ENCODE measurements at regions not wholly inside any gene's neighbourhood (a gene's known extent, or its start where the extent isn't known, plus 50 kb on each side); places are given as distances from the start of the nearest gene placed in this dataset.

DNA sequence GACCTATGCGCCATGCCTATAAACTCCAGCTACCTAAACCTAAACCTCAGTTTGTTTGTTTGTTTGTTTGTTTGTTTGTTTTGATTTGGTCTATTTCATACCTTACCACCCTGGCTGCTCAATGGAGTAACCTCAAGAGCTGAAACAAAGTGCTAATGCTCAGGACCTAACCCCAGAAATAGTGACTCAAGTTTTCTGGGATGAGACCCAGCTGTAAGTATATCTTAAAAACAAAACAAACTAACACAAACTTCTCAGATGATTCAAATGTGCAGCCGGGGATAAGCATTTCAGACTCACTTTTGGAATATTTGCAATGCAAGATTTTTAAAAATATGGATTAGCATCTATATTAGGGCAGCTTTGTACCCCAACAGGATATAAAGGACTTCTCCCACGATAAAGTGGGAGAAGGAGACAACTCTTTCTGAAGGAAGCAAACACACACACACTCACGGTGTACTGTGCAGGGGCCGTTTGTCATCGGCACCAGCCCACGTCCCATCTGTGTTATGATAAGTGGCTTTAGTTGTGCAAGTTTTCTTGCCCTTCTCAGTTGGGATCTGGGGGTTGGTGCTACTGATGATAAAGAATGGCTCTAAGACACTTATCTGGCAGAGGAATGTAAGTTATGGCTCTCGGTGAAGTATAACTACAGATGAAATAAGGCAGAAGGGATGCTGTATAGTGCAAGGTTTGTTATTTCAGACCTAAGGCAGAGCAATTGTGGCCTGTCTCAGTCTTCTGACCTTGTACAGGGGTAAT is 516.7 kb upstream of the TMEM132C start:
- DNase-seq (ENCODE audit: low read depth in 4 of 4, low spot score in 3 of 4): no peak

DNA sequence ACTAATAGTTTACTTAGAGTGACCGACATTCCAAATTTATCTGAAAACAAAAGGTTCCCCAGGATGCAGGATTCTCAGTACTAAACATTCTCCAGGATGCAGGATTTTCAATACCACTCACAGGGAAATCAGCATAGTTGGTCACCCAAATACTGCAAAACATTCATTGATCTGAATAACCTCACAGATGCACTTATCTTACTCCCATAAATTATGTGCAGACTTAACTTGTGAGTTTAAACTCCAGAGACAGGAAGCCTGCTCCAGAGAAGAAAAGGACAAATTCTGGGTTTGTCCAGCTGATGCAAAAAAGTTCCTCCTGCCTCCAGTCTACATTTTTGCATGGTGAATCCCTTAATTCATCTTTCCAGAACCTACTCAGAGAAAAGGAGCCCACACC is 514.2 kb upstream of the TMEM132C start:
- DNase-seq (ENCODE audit: low read depth in 4 of 4, low spot score in 3 of 4): no peak

DNA sequence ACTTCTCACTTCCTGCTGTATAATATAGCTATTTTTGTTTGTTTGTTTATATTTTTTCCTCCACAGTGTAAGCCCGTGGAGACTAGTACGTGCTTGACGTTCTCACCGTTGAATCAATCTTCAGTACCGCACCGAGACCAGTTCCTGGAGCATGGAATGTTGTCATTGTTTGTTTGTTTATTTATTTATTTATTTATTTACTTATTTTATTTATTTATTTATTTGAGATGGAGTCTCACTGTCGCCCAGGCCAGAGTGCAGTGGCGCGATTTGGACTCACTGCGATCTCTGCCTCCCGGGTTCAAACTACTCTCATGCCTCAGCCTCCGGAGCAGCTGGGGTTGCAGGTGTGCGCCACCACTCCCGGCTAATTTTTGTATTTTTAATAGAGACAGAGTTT is 506.6 kb upstream of the TMEM132C start:
- no peak for DNase-seq (ENCODE audit: low read depth in 4 of 4, low spot score in 3 of 4)

DNA sequence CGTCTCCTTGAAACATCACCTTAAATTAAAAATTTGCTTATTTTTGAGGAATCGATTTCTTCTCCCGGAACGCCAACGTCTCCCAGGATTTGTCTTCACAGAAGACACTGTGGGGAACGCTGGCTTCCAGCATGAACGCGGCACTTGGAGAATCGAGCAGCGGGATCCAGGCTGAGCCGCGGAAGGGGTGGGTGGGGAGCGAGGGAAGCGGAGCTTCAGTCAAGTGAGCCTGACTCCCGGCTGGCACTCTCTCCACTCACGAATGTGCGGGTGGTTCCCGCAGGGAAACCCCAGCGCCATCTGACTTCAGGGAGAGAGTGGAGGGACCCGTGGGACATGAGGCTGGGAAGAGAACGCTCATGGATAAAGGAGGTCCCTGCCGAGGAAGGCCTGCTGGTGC is 506.0 kb upstream of the TMEM132C start:
- DNase-seq (ENCODE audit: low read depth in 4 of 4, low spot score in 3 of 4): no peak

DNA sequence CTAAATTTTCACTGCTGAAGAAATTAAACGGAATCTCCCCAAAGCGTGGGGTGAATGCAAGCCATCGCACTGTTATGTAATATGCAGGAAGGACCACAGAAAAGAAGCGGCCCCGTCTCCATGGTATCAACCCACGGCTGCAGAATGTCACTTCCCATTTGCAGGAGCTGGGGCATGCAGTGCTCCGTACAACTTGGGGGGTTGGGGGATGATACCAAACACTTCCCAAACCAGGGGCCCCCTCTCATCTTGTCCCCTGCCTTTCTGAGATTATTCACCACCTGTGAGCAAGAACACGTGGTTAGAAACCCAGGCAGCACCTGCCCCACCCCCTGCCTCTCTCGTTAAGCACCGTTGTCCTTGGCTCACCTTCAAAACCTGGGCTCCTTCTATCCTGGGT is 505.1 kb upstream of the TMEM132C start:
- no peak for DNase-seq (ENCODE audit: low read depth in 4 of 4, low spot score in 3 of 4)

DNA sequence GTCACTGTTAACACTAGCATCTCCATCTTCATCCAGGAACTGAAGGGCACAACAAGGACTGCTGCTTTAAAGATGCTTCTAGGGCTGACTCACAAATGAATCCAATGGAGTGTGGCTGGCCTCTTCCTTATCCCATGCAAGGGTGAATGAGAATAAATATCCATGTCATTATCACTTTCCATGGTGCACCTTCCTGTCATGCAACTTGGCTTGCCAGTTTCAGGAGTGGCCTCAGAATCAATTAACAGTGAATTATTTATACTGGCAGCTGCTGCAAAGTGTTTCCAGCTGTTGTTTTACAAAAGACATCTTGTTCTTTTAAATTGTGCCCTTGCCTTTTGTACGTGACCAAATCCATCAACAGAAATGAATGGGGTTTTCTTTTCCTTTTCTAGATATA is 499.3 kb upstream of the TMEM132C start:
- DNase-seq (ENCODE audit: low read depth in 4 of 4, low spot score in 3 of 4): no peak

DNA sequence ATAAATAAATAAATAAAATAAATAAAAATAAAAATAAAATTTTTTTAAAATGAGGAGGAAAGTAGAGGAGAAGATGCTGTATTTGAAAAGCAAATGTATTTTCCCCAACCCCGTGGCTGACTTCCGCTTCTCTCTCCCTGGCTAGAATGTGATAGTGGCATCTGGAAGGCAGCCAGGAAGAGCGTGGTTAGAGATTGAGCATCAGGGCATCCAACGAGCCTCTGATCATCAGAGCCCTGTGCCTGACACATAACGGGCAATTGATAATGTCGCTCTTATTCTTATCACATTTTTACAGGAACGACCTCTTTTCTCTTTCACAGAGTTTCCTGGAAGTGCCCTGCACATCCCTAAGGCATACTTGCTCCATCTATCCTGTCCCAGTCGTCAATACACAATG is 496.9 kb upstream of the TMEM132C start:
- no peak for DNase-seq (ENCODE audit: low read depth in 4 of 4, low spot score in 3 of 4)

DNA sequence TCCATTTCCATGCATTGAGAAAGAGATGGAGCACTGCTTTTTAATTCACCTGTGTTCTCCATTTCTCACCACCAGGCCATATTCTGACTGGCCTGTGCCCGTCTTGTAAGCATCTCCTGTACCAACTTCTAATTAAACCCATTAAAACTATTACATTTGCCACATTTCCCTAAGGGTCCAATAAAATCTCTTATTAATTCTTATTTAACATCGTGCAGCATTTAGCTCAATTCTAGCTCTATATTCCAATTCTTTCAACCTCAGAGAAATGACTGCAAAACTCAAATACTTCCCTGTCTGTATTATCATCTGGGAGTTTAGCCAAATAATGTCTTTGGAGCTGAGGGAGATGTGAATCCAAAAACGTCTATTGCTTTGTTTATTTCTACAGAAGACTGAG is 495.4 kb upstream of the TMEM132C start:
- no peak for DNase-seq (ENCODE audit: low read depth in 4 of 4, low spot score in 3 of 4)

DNA sequence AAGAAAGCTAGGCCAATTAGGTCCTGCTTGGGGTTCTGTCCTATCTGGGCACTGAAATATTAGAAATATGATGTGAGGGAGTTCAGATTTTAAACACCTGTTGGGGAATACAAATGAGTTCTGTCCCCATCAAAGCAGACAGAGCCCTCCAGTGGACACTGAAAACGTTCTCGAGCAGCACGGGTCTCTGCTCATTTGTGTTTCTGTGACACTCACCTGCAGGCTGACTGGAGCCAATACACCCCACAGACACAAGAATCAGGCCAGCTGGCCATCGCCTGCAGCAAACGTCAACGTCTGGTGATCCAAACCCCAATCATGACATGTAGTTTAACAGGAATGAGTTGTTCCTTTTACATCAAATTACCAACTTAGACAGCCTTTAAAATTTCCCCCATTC is 493.4 kb upstream of the TMEM132C start:
- DNase-seq (ENCODE audit: low read depth in 4 of 4, low spot score in 3 of 4): no peak

DNA sequence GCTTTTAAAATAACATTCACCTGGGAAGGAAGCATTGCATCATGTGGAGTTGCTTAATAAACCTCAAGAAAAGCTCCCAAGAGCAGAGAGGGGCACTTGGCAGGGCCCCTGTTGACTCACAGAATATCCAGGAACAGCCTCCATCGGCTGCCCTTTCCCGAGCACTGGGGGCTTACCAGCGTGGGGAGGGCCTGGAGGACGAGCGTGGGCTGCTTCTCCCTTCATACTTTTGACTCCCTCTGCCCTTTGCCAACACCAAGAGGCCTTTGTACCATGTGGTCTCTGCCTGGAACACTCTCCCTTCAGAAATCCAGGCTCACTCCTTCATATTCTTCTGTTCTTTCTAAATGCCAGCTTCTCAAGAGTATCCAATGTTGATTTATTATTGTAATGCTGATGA is 492.1 kb upstream of the TMEM132C start:
- DNase-seq (ENCODE audit: low read depth in 4 of 4, low spot score in 3 of 4): no peak

DNA sequence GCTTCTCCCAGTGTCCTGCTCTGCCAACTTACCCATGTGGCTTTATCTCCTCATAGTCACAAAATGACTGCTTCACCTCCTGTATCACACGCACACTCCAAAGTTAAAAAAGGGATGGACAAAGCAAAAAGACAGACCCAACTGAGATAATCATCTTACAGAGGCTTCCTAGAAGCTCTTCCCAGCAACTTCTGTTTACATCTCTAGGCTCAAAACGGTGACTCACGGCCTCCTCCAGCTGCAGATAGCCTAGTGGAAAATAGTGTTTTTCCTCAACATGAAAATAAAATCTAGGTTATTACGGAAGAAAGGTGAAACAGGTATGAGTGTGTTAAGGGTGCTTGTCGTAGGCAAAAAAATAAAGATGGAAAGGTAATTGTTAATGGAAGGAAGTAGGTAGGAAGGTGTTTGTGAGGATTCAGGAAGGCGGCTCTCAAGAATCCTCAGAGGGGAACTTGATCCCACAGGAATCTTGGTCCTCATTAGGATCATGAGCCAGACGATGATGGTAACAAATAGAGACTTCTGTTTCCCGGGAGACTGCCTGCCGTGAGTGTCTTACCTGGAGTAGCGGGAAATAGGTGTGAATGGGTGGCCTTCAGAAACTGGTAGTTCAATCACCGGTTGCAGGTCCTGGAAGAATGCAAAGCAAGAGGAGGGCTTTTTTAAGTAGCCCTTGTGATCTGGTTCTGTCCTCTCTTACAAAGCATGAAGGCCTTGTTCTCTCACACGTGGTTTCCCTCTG is 487.5 kb upstream of the TMEM132C start:
- DNase-seq (ENCODE audit: low read depth in 4 of 4, low spot score in 3 of 4): no peak

DNA sequence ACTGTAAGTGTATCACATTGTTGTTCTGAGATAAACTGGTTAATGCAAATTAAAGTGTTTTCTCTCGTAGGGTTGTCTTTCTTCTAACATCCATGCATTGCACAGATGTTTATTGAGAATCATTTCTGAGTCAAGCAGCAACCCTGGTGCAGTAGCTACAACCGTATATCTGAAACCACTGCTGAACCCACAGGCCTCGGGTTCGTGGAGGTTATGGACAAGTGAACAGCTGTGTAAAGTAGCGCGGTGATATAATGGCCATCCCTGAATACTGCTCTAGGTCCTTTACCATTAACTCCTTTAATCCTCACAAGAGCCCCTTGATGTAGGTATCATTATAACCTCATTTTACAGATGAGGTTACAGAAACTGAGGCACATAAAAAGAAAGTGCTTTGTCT is 486.1 kb upstream of the TMEM132C start:
- DNase-seq (ENCODE audit: low read depth in 4 of 4, low spot score in 3 of 4): no peak

DNA sequence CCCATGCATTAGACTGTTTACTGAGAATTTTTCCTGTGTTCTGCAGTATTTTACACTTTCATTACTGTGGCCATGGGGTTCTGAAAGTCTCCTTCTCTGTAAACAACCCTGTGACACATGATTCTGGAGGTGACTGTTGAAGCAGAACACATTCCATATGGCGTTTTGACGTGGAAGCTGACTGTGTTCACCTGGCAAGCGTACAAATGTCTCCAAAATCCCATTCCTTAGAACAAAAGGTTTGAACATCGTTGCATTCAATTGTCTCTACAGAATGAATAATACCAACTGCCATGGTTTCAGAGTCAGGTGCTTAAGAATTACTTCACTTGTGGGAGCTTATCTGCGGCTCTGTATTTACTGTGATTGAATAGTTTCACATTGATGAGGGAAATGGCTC is 485.6 kb upstream of the TMEM132C start:
- DNase-seq (ENCODE audit: low read depth in 4 of 4, low spot score in 3 of 4): no peak

DNA sequence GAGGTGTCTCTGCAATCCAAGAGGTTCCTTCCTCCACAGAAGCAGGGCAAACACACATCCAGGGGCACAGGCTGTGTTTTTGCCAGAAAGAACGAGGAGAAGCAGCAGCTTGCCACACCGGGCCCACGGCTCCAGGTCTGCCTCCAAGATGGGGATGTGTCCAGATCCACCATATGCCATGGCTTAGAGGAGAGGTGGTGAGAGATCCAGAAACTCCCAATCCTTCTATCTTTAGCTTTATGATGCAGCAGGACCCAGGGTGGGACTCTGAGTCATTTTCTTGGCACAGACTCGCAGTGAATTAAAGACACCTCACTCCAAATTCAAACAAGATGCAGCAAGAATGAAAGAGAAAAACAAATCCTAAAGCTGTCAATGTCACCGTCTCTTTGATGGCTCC is 481.4 kb upstream of the TMEM132C start:
- DNase-seq (ENCODE audit: low read depth in 4 of 4, low spot score in 3 of 4): no peak

DNA sequence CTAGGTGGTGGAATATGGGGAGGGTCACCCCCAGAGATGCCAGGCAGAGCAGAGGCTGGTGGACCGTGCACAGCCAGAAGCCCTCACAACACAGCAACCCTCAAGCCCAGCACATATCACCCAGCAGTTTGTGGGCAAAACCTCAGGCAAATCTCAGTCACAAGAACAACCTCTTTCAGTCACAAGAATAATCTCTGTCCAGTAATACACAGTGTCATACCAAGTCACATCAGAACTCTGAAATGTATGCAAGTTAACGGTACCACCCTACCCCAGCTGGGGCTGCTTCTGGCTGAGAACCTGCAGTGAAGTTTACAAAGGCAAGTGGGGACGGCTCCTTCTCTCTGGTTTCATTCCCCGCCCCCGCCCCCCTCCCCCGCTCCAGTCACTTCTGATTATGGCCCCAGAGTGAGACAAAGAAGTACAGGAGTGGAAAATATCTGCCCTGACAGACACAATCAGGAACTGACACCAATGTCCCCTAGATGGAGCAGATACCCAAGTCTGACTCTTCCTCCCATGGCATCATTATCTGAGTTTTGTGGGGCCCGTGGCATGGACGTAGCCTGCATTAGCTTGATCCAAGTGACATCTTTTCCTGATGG is 480.9 kb upstream of the TMEM132C start:
- no peak for DNase-seq (ENCODE audit: low read depth in 4 of 4, low spot score in 3 of 4)

DNA sequence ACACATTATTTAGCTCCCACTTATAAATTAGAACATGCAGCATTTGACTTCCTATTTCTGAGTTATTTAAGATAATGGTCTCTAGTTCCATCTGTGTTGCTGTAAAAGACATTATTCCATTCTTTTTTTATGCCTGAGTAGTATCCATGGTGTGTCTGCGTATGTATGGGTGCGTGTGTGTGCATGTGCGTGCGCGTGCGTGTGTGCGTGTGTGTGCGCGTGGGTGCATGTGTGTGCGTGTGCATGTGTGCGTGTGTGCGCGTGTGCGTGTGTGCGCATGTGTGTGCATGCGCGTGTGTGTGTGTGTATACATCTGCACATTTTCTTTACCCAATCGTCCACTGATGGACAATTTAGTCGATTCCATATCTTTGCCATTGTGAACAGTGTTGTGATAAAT is 479.4 kb upstream of the TMEM132C start:
- DNase-seq (ENCODE audit: low read depth in 4 of 4, low spot score in 3 of 4): no peak

DNA sequence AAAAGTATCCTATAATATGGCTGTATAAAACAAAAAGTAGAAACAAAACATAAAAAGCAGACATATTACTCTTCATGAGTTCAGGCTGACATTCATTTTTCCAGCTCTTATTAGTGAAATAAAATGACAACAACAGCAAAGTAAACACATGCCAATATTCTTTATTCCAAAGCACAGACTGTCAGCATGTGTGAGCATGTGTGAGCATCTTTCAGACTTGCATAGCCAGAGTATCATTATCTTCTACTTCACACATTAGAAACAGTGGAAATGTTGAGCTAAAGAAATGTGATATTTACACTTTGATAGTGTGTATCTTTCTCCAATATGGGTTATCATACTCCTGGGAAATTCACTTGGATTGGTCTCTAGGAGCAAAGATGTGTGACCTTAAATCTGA is 476.6 kb upstream of the TMEM132C start:
- no peak for DNase-seq (ENCODE audit: low read depth in 4 of 4, low spot score in 3 of 4)

DNA sequence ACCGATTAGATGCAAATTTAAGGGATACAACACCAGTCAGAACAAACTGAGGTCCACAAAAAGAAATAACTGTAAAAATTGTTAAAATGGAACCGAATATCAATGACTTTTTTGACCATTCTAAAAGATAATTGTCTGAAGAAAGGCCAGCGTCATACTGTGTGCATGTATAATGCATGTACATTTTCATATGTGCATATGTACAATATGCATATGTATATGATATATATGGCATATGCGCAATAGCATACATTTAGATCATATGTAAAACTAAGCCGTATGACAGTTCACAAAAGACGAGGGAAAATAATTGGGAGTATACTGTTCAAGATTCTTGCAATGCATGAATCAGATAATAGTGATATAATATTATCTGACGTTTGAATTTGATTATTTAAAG is 475.8 kb upstream of the TMEM132C start:
- no peak for DNase-seq (ENCODE audit: low read depth in 4 of 4, low spot score in 3 of 4)

DNA sequence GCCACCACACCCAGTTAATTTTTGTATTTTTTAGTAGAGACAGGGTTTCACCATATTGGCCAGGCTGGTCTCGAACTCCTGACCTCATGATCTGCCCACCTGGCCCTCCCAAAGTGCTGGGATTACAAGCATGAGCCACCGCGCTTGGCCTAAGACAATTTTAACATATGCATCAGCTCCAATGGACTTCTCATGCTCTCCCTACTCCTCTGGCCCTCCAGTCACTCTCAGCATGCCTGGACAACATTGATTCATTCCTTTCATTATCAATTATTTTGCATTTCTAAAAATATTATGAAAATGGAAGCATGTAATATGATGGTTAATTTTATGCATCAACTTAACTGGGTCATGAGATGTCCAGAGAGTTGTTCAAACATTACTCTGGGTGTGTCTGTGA is 469.1 kb upstream of the TMEM132C start:
- no peak for DNase-seq (ENCODE audit: low read depth in 4 of 4, low spot score in 3 of 4)

DNA sequence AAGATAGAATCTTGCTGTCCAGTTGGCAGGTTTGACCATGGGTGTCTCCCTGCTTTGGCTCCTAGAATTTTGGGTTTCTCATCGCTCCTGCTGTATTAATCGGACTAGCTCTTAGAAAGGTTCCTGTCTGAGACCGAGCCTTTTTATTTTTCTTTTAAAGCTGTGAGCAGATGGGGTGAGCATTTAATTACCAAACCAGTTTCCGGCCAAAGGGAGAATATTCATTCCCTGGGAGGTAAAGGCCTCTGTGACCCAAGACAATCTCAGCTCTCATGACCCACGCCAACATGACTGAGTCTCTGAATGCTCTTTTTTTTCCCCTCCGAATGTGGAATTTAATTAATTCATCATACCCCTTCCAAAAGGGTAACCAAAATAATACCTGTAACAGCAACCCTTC is 464.7 kb upstream of the TMEM132C start:
- DNase-seq (ENCODE audit: low read depth in 4 of 4, low spot score in 3 of 4): no peak

DNA sequence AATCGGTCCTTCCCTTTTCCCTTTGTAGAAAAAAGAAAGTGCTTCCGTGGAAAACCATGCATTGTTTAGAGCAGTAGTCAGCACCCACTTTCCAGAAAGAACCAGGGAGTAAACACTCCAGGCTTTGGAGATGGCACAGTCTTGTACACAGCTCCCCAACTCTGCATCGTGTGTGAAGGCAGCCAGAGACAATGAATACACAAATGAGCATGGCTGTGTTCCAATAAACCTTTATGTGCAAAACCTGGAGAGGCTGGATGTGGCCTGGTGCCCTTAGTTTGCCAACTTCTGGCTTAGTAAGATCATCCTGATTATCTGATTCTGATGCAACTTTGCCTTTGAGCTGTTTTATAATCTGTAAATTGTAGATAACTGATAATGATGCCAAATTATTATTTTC is 463.4 kb upstream of the TMEM132C start:
- no peak for DNase-seq (ENCODE audit: low read depth in 4 of 4, low spot score in 3 of 4)

DNA sequence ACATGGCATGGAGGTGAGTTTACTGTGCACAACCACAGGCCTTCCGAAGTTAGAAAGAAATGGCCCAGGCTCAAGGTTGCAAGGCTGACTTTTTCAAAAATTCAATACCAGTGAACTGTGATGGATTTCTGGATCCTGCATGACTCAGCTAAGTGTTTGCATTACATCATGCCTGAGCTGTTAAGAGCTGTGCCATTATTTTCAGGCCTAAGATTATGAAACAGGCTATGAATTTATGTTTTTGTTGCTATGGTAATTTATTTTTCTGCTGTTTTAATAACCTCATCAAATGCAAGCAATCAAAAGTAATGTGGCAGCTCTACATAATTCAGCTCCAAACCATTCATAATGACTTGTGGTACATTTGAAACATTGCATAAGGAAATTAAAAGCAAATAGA is 457.7 kb upstream of the TMEM132C start:
- DNase-seq (ENCODE audit: low read depth in 4 of 4, low spot score in 3 of 4): no peak

Measured in right renal pelvis (tissue), 4 donors.